HPDE6-E6E7 (cell line): ENCODE measurements at regions not wholly inside any gene's neighbourhood (a gene's known extent, or its start where the extent isn't known, plus 50 kb on each side); places are given as distances from the start of the nearest gene placed in this dataset.

Source experiments
- DNase-seq: peaks from one replicate; pipeline ENCODE4 v3.0.0; 2011; ENCODE audit warnings: missing footprints; ENCODE audit errors: extremely low spot score

- DNase-seq = peak; percentile 26
These were observed 91.6 kb downstream of the TMX3 start for GRCh38 chr18:68623342-68623741.

GRCh38 chr18:68611311-68611710 lies 103.6 kb downstream of the TMX3 start:
- DNase-seq = no peak

GRCh38 chr18:68608851-68609490 lies 105.9 kb downstream of the TMX3 start:
- no peak for DNase-seq

DNA sequence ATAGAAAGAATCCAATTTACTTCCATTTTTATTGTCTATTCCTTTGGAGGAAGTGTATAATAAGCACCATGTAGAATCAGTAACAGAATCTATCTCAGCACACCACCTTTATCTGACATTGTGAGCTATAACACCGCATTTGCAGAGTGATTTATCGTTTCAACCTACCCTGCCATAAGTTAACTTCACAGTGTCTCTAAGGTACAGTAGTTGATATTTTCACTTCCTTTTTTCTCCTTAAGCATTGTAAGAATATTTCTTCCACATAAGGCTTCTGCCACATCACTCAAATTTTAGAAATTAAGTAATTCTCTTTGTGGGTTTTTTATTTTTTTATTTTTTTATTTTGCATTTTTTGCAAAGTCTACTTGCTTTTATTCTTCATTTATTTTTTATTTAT lies 107.1 kb downstream of the TMX3 start:
- no peak for DNase-seq

DNA sequence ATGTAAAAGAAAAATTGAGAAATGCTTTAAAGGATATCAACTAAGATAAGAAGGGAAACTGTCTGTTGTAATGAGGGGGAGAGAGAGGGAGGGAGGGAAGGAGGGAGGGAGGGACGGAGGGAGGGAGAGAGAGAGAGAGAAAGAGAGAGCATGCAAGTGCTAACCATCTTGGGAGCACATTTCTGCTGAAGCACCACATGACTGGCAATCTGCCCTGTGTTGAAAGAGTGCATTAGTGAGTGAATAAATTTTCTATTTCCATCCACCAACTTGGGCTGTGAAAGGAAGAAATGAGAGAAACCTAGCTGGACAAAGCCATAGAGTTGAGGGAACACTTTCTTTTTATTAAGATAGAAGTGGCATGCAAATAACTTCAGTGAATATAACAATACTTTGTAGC lies 110.7 kb downstream of the TMX3 start:
- DNase-seq = no peak

DNA sequence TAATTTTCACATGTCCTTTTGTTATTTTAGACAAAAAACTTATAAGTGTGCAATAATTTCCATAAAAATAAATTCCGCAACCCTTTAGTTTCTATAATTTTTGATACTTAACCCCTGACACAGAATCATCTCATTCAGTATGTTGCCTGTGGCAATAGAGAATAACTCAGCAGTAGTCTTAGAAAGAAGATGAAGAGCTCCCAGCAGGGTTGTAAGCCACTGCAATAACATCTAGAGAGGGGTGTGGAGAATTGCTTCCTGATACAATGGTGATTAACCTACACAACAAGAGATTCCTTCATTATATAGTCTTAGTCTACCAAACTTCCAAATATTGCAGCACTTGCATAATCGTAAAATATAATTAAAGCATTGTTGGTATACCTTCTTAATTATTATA lies 118.9 kb downstream of the TMX3 start:
- DNase-seq = no peak

GRCh38 chr18:68588169-68588568 lies 126.7 kb downstream of the TMX3 start:
- no peak for DNase-seq

DNA sequence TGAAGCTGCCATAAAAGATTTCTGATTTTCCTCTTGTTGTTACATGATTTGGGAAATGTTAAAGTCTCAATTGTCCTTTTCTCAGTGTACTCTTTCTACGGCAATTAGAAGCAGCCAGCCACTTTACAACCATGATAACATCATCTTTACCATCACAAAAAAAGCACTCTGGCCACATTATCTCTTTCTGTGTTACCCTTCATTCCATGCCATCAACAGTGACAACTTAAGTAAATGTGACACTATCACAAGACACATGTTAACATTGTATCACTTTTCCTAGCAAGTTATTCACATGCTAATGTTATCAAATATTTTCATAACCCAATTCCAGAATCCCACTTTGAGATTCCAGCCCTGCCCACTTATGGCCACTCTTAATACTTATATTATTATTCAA lies 131.2 kb downstream of the TMX3 start:
- no peak for DNase-seq

GRCh38 chr18:68574311-68574710 lies 140.6 kb downstream of the TMX3 start:
- no peak for DNase-seq

- no peak for DNase-seq
These were observed 145.0 kb downstream of the TMX3 start for GRCh38 chr18:68569936-68570335.

- DNase-seq = no peak
These were observed 146.3 kb downstream of the TMX3 start for GRCh38 chr18:68568364-68569155.

DNA sequence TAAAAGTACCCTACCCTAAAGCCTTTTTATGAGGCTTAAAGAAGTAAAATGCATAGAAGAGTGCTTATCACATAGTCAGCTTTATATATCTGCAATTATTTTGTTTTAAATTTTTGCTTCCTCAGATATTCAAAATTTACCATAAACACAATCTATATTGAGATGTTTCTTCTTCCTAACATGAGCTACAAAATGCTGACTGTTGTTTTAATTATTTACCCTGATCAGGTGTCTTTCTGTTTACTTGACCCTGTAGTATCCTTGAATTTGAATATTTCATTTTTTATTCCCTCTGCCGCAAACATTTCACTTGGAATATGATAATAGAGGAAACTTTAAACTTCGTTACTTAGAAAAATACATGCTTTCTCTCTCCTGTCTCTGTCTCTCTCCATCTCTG lies 147.9 kb downstream of the TMX3 start:
- DNase-seq = no peak

GRCh38 chr18:68564961-68565360 lies 149.9 kb downstream of the TMX3 start:
- DNase-seq = no peak

DNA sequence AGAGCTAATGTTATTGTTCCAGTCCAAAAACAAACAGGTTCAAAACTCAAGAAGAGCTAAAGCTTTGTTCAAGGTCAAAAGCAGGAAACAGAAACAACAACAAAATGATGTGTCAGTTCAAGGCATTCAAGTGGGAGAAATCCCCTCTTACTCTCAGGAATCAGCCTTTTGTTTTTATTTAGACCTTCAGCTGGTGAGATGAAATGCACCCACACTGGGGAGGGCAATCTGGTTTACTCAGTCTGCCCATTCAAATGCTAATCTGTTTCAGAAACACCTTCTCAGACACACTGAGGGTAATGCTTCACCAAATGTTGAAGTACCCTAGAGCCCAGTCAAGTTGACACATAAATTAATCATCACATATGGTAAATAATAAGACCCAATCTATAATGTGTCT lies 150.6 kb downstream of the TMX3 start:
- no peak for DNase-seq

GRCh38 chr18:68560128-68560527 lies 154.8 kb downstream of the TMX3 start:
- no peak for DNase-seq

DNA sequence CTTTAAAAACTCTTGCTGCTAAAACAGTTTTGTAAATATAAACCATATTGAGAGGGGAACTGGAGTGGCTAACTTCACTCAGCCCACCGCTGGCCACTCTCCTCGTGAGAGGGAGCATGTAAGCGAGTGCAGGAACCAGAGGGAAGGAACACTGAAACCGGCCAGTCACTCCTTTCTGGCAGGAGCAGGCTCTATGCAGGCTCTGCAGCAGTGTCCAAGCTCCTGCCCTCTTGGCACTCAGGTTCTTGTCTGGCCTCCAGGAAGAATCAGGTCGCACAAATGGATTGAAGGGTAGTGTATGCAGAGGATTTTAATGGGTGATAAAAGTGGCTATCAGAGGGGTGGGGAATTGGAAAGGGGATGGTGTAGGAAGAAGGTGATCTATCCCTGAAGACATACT lies 157.7 kb downstream of the TMX3 start:
- DNase-seq = no peak

GRCh38 chr18:68555879-68556301 lies 159.0 kb downstream of the TMX3 start:
- no peak for DNase-seq

- no peak for DNase-seq
These were observed 165.7 kb downstream of the TMX3 start for GRCh38 chr18:68548904-68549870.

- DNase-seq = no peak
These were observed 171.6 kb downstream of the TMX3 start for GRCh38 chr18:68543344-68543743.

DNA sequence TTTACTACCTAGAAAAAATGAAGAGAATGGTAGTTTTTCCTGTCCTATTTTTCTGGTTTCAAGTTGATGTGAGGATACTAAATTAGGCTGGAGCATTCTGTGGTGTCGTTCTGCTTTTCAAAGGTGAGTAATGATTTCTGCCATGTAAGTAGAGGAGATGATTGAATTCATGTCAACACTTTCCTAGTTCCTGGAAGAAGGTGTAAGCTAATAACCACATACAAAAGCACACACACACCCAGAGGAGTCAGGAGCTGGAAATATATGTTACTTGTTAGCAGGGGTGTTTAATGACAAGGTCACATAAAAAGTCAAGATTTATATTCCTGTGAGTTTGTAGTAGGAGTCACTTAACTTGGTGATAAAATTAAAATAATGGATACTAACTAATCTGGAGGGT lies 172.1 kb downstream of the TMX3 start:
- no peak for DNase-seq

DNA sequence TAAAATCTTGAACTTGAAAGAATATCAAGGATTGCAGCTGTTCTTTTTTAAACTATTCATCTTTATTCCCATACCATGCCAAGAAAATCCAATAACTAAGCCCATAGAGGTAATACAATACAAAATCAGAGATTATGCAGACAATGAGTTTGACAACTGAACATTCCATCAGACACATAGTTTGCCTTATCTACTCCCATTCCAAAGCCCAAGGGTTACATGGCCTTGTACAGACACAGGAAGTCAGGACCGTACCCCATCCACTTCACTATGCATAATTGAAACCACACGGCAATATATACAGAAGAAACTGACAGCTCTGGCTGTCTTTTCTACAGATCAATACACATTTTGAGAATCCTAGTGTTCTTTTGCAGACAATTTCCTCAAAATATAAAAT lies 181.3 kb downstream of the TMX3 start:
- DNase-seq = no peak

GRCh38 chr18:68532328-68532885 lies 182.5 kb downstream of the TMX3 start:
- DNase-seq = no peak
